HCT116 (cell line): ENCODE measurements at regions not wholly inside any gene's neighbourhood (a gene's known extent, or its start where the extent isn't known, plus 50 kb on each side); places are given as distances from the start of the nearest gene placed in this dataset.
A peak's percentile ranks its signal among the peaks of the same experiment; 100 is the strongest.

Source experiments
- ATAC-seq: fragments of 200-7000 bp; cut with Tn5 transposase; 2 replicates; pipeline ENCODE4 v1.9.1; 2020; ENCODE audit warnings: mild to moderate bottlenecking, moderate library complexity
- BruUV-seq: library from RNA; stranded (reverse); fragments of 400-500 nt; replicated peaks from 2 replicates; lab custom pipeline; 2021; lab: Mats Ljungman, UMichigan
- CTCF ChIA-PET: fragments of 300-600 bp; sonication (Branson Sonifier 250); formaldehyde crosslinking; loops from one replicate; lab custom pipeline; 2021; ENCODE audit warnings: antibody characterized with exemption; lab: Charles Lee
- POLR2A ChIA-PET: fragments of 300-600, 350-600 bp; sonication (Branson Sonifier 250); formaldehyde crosslinking; loops from one replicate; lab custom pipeline; 2021; ENCODE audit warnings: antibody characterized with exemption; lab: Charles Lee
- RAD21 ChIA-PET, 2 experiments: fragments of 300-600 bp; sonication (Branson Sonifier 250); formaldehyde crosslinking; loops; one replicate each; lab custom pipeline; 2023; ENCODE audit warnings: low total read pairs in 2 of 2; ENCODE audit not compliant: uncharacterized antibody in 2 of 2, unreplicated experiment in 2 of 2, low non-redundant PET in 1 of 2; lab: Charles Lee
- DNase-seq: peaks from one replicate; pipeline ENCODE4 v3.0.0-alpha.2; 2010; ENCODE audit warnings: low read depth, low spot score
- H2AFZ ChIP-seq: fragments of 200-600 bp; shearing (Covaris generic), sonication (generic); 2 replicates; pipeline ENCODE4 v1.6.1; 2017; ENCODE audit warnings: low read depth, mixed run types, mixed read lengths, antibody characterized with exemption, low read length; ENCODE audit not compliant: poor library complexity, severe bottlenecking
- H3K27ac ChIP-seq: 2 replicates; pipeline ENCODE4 v1.5.1; 2012; ENCODE audit warnings: low read depth, low read length
- H3K27me3 ChIP-seq: fragments of 200-600 bp; sonication (generic); 2 replicates; pipeline ENCODE4 v1.6.1; 2016; ENCODE audit warnings: mixed run types, low read length, mixed read lengths; ENCODE audit not compliant: insufficient read depth
- H3K36me3 ChIP-seq, 2 experiments: fragments of 200-500 bp in 1 of 2; fragments of 200-600 bp in 1 of 2; sonication (Bioruptor generic) in 1 of 2; sonication (generic) in 1 of 2; 2 replicates each; pipeline versions ENCODE4 v1.5.1 to v1.6.1; 2014 to 2016; ENCODE audit warnings: low read length in 2 of 2, inconsistent platforms in 1 of 2, mixed read lengths in 1 of 2, mixed run types in 1 of 2; ENCODE audit not compliant: insufficient read depth in 2 of 2, control insufficient read depth in 1 of 2
- H3K4me1 ChIP-seq, 2 experiments: fragments of 200-600 bp in 1 of 2; sonication (generic) in 1 of 2; 2 replicates each; pipeline versions ENCODE4 v1.5.1 to v1.6.1; 2012 to 2017; ENCODE audit warnings: low read length in 2 of 2, inconsistent platforms in 1 of 2, mild to moderate bottlenecking in 1 of 2, mixed read lengths in 1 of 2, mixed run types in 1 of 2, moderate library complexity in 1 of 2; ENCODE audit not compliant: insufficient read depth in 2 of 2, control insufficient read depth in 1 of 2
- H3K4me2 ChIP-seq: fragments of 200-600 bp; sonication (generic); 2 replicates; pipeline ENCODE4 v1.6.1; 2017; ENCODE audit warnings: mixed run types, low read length, mixed read lengths
- H3K4me3 ChIP-seq, 2 experiments: fragments of 200-600 bp in 1 of 2; sonication (generic) in 1 of 2; replicated peaks in 1 of 2; 2 replicates each; pipeline ENCODE4 v1.5.1; 2011 to 2016; ENCODE audit warnings: low read length in 2 of 2, control low read depth in 1 of 2, low read depth in 1 of 2, mild to moderate bottlenecking in 1 of 2, mixed read lengths in 1 of 2, mixed run types in 1 of 2
- H3K79me2 ChIP-seq: fragments of 200-600 bp; sonication (generic); 2 replicates; pipeline ENCODE4 v1.6.1; 2017; ENCODE audit warnings: mild to moderate bottlenecking, mixed run types, low read length, moderate library complexity, mixed read lengths; ENCODE audit not compliant: insufficient read depth
- H3K9ac ChIP-seq: fragments of 200-600 bp; sonication (generic); 2 replicates; pipeline ENCODE4 v1.6.1; 2016; ENCODE audit warnings: low read length, mixed read lengths
- H3K9me2 ChIP-seq: fragments of 200-600 bp; sonication (generic), shearing (Covaris generic); 2 replicates; pipeline ENCODE4 v1.6.1; 2017; ENCODE audit warnings: mixed run types, mild to moderate bottlenecking, moderate library complexity; ENCODE audit not compliant: insufficient read depth
- H3K9me3 ChIP-seq, 2 experiments: fragments of 200-500 bp in 1 of 2; fragments of 200-600 bp in 1 of 2; sonication (Bioruptor generic) in 1 of 2; sonication (generic) in 1 of 2; 2 replicates each; pipeline ENCODE4 v1.6.1; 2014 to 2017; ENCODE audit warnings: low read length in 2 of 2, mixed read lengths in 2 of 2, inconsistent platforms in 1 of 2, low read depth in 1 of 2, mild to moderate bottlenecking in 1 of 2, mixed run types in 1 of 2, moderate library complexity in 1 of 2; ENCODE audit not compliant: control insufficient read depth in 1 of 2, insufficient read depth in 1 of 2
- H4K20me1 ChIP-seq: fragments of 200-600 bp; sonication (generic), shearing (Covaris generic); 2 replicates; pipeline ENCODE4 v1.6.1; 2017; ENCODE audit warnings: mixed run types, mild to moderate bottlenecking, moderate library complexity; ENCODE audit not compliant: insufficient read depth
- ATF3 ChIP-seq: IDR thresholded peaks from 2 replicates; pipeline ENCODE4 v1.6.1; 2012
- FOSL1 ChIP-seq: IDR thresholded peaks from 2 replicates; pipeline ENCODE4 v1.6.1; 2012; ENCODE audit warnings: low read depth
- JUND ChIP-seq: IDR thresholded peaks from 2 replicates; pipeline ENCODE4 v1.6.1; 2012
- REST ChIP-seq: IDR thresholded peaks from 2 replicates; pipeline ENCODE4 v1.6.1; 2012; ENCODE audit warnings: low read depth
- SRF ChIP-seq: IDR thresholded peaks from 2 replicates; pipeline ENCODE4 v1.6.1; 2012; ENCODE audit warnings: low read depth
- TCF7L2 ChIP-seq: IDR thresholded peaks from 2 replicates; pipeline ENCODE4 v1.7.0; 2011; ENCODE audit warnings: borderline replicate concordance, inconsistent platforms; ENCODE audit not compliant: insufficient read depth, insufficient read length; ENCODE audit errors: extremely low read depth
- ZBTB33 ChIP-seq: IDR thresholded peaks from 2 replicates; pipeline ENCODE4 v1.6.1; 2011; ENCODE audit warnings: mild to moderate bottlenecking, low read length, moderate library complexity; ENCODE audit not compliant: insufficient replicate concordance; ENCODE audit errors: extremely low read depth
- intact Hi-C: fragments of 100-400 bp; cut with micrococcal nuclease; formaldehyde crosslinking; loops from 2 replicates; pipeline ENCODE4 v1.10.0; 2022

GRCh38 chr11:45544826-45545225 lies 120.6 kb downstream of the CHST1 start:
- H3K27me3 ChIP-seq, result peaks cover 62% of the 10 kb centered on the region
- no TSS peak for BruUV-seq
- H3K9me3 ChIP-seq, result no peaks in the 10 kb centered on the region
- no peak overlapping the region for H3K4me2 ChIP-seq
- no peaks in the 10 kb centered on the region for H3K9me2 ChIP-seq
- H3K27ac ChIP-seq, result no peak overlapping the region
- no peaks in the 10 kb centered on the region for H4K20me1 ChIP-seq
- TF ChIP-seq ATF3 (no peak), TCF7L2 (no peak), JUND (no peak), SRF (no peak), ZBTB33 (no peak)
- DNase-seq (no peak), ATAC-seq (no peak)
- no peak overlapping the region for H2AFZ ChIP-seq
- ChIA-PET RAD21 (no interaction called here), CTCF (interaction anchor here (1.1 kb wide), 1 partner anchor 110 kb away, joined by 3 read pairs; no protein-coding TSS in a partner anchor), POLR2A (interaction anchor here (1.3 kb wide), 1 partner anchor 10 kb away, joined by 4 read pairs; no protein-coding TSS in a partner anchor)
- no peak overlapping the region for H3K4me3 ChIP-seq
- H3K9ac ChIP-seq, result no peak overlapping the region
- H3K4me1 ChIP-seq, result no peaks in the 10 kb centered on the region
- H3K79me2 ChIP-seq, result no peaks in the 10 kb centered on the region
- intact Hi-C loops, result loop anchor here (5.0 kb wide), 1 partner anchor 37 kb away; no protein-coding TSS in a partner anchor
- no peaks in the 10 kb centered on the region for H3K36me3 ChIP-seq

- no TSS peak for BruUV-seq
- Histone ChIP-seq H3K4me3 (no peak overlapping the region), H3K9me2 (no peaks in the 10 kb centered on the region), H3K4me1 (no peaks in the 10 kb centered on the region), H3K9me3 (no peaks in the 10 kb centered on the region), H3K79me2 (no peaks in the 10 kb centered on the region), H3K27me3 (peaks cover 67% of the 10 kb centered on the region), H3K36me3 (no peaks in the 10 kb centered on the region), H3K27ac (no peak overlapping the region), H4K20me1 (no peaks in the 10 kb centered on the region), H3K9ac (no peak overlapping the region), H2AFZ (no peak overlapping the region), H3K4me2 (no peak overlapping the region)
- ATAC-seq (no peak), DNase-seq (no peak)
- intact Hi-C loops, result loop anchor here (5.0 kb wide), 1 partner anchor 38 kb away; no protein-coding TSS in a partner anchor
- RAD21 ChIA-PET, result no interaction called here
- POLR2A ChIA-PET, result interaction anchor here (1.3 kb wide), 1 partner anchor 11 kb away, joined by 4 read pairs; no protein-coding TSS in a partner anchor
- TF ChIP-seq REST (peak; percentile 81), FOSL1 (no peak)
- CTCF ChIA-PET, result interaction anchor here (1.1 kb wide), 1 partner anchor 111 kb away, joined by 3 read pairs; no protein-coding TSS in a partner anchor
Observed at GRCh38 chr11:45543808-45544422, 121.5 kb downstream of the CHST1 start.
